Colonic mucosa (tissue), 4 donors: ENCODE measurements at regions not wholly inside any gene's neighbourhood (a gene's known extent, or its start where the extent isn't known, plus 50 kb on each side); places are given as distances from the start of the nearest gene placed in this dataset.

Experiments
- DNase-seq: peaks from one replicate; pipeline ENCODE4 v3.0.0-alpha.2; 2020
- H3K27ac ChIP-seq: fragments of 200-600 bp; one replicate; pipeline ENCODE4 v1.8.0; 2021
- H3K27me3 ChIP-seq: fragments of 200-600 bp; one replicate; pipeline ENCODE4 v1.8.0; 2021
- H3K36me3 ChIP-seq: fragments of 200-600 bp; one replicate; pipeline ENCODE4 v1.8.0; 2021
- H3K4me1 ChIP-seq: fragments of 200-600 bp; one replicate; pipeline ENCODE4 v1.8.0; 2021; ENCODE audit warnings: mild to moderate bottlenecking
- H3K4me3 ChIP-seq: fragments of 200-600 bp; one replicate; pipeline ENCODE4 v1.8.0; 2021
- H3K9ac ChIP-seq, 2 donors: one replicate each; pipeline ENCODE4 v1.7.0; 2013; ENCODE audit warnings: control low read depth in 2 of 2, low read depth in 2 of 2, low read length in 2 of 2
- H3K9me3 ChIP-seq: fragments of 200-600 bp; one replicate; pipeline ENCODE4 v1.8.0; 2021
- intact Hi-C: fragments of 100-400 bp; cut with DNase I; formaldehyde crosslinking; loops from one replicate; pipeline ENCODE4 v1.14.1; 2022
- TF ChIP-seq, protein P1 (sequence below): fragments of 200-600 bp; IDR thresholded peaks from one replicate; pipeline ENCODE4 v1.8.0; 2022; ENCODE audit warnings: antibody characterized with exemption, mild to moderate bottlenecking
- donor health status: healthy.
- donor health status: DM: no; HTN: no; CAD: no.
- donor health status: DM: no; HTN: no; CAD: no.

DNA sequence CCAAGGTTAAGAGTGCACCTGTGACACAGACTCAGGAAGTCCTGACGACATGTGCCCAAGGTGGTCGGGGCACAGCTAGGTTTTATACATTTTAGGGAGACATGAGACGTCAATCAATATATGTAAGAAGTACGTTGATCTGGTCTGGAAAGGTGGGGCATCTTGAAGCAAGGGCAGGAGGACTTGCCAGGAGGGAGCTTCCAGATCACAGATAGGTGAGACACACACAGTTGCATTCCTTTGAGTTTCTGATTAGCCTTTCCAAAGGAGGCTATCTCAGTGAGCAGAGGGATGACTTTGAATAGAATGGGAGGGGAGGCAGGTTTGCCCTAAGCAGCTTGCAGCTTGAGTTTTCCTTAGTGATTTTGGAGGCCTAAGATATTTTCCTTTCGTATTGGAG lies 257.4 kb downstream of the CGGBP1 start:
- intact Hi-C loops = no loop called here
- no peak overlapping the region for H3K27ac ChIP-seq
- TF ChIP-seq, protein P1, sequence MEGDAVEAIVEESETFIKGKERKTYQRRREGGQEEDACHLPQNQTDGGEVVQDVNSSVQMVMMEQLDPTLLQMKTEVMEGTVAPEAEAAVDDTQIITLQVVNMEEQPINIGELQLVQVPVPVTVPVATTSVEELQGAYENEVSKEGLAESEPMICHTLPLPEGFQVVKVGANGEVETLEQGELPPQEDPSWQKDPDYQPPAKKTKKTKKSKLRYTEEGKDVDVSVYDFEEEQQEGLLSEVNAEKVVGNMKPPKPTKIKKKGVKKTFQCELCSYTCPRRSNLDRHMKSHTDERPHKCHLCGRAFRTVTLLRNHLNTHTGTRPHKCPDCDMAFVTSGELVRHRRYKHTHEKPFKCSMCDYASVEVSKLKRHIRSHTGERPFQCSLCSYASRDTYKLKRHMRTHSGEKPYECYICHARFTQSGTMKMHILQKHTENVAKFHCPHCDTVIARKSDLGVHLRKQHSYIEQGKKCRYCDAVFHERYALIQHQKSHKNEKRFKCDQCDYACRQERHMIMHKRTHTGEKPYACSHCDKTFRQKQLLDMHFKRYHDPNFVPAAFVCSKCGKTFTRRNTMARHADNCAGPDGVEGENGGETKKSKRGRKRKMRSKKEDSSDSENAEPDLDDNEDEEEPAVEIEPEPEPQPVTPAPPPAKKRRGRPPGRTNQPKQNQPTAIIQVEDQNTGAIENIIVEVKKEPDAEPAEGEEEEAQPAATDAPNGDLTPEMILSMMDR = no peak
- no peak overlapping the region for H3K9ac ChIP-seq
- no peaks in the 10 kb centered on the region for H3K36me3 ChIP-seq
- no peaks in the 10 kb centered on the region for H3K9me3 ChIP-seq
- H3K4me3 ChIP-seq = no peak overlapping the region
- no peaks in the 10 kb centered on the region for H3K4me1 ChIP-seq
- H3K27me3 ChIP-seq = no peaks in the 10 kb centered on the region
- DNase-seq = no peak

DNA sequence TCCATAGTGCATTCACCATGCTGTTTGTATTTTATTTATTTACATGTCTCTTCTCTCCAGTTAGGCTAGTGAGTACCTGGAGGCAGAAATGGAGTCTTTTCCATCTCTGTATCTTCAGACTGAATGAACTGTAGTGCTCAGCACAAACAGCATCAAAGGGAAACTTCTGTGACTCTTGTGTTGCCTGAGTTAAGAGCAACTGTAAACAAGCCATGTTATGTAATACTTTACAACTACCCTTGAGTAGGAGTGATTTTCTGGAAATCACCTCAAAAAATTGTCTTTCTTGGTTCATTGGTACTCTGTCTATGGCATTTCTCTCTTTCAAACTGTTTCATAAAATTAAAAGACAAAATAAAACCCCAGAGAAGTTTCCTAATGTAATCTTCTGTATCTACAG lies 258.3 kb downstream of the CGGBP1 start:
- H3K9ac ChIP-seq = no peak overlapping the region
- no peak for DNase-seq
- H3K9me3 ChIP-seq = no peaks in the 10 kb centered on the region
- TF ChIP-seq, protein P1 = no peak
- no peak overlapping the region for H3K4me3 ChIP-seq
- H3K36me3 ChIP-seq = no peaks in the 10 kb centered on the region
- H3K27ac ChIP-seq = no peak overlapping the region
- intact Hi-C loops = no loop called here
- H3K4me1 ChIP-seq = no peaks in the 10 kb centered on the region
- H3K27me3 ChIP-seq = no peaks in the 10 kb centered on the region

DNA sequence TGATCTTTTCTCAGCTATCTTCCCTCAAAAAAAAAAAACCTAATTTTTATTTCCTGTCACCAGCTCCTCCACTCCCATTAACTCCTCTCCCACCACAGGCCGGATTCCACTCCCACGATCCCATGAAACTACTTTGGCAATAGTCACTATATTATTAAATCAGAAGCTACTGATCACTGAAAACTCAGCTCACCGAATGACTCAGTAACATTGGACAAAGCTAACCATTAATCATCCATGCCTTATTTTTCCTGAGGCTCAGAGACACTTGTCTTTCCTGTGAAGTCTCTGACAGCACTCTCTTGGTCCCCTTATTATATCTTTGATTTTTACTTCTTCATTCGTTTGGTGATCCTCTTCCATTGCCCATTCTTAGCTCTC lies 260.2 kb downstream of the CGGBP1 start:
- no peaks in the 10 kb centered on the region for H3K36me3 ChIP-seq
- no peak overlapping the region for H3K4me3 ChIP-seq
- intact Hi-C loops = no loop called here
- H3K27ac ChIP-seq = no peak overlapping the region
- no peaks in the 10 kb centered on the region for H3K9me3 ChIP-seq
- TF ChIP-seq, protein P1 = no peak
- no peak for DNase-seq
- H3K4me1 ChIP-seq = no peaks in the 10 kb centered on the region
- H3K9ac ChIP-seq = no peak overlapping the region
- H3K27me3 ChIP-seq = no peaks in the 10 kb centered on the region

DNA sequence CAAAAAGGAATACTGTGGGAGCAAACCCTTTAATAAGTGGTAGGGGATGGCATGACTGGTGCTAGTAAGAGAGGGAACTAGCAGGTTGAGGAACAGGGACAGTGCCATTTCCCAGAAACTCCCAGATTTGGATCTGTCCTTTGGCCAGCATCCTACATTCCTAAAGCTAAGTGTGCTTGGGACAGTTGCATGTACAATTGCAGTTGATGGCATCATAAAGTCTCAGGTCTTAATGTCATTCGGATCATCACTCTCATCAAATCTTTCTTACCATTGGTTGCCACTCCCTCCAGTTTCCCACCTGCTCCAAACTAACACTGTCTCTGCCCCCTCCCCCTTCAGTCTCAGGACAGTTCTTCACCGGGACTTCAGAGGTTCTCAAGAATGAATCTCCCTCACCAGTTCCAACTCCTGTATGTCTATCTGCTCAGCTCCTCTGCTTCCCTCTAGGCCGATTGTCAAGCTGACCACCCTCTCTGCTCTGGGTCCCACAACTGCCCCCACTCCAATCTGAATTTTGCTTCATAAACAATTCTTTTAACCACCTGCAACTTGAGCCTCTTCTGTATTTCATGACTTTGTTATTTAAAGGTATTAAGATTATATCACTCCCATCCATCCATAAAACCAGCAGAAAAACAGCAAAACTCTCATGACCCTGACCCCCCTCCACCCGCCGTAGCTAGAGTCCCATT lies 260.8 kb downstream of the CGGBP1 start:
- Histone ChIP-seq H3K36me3 (no peaks in the 10 kb centered on the region), H3K4me3 (no peak overlapping the region), H3K9me3 (no peaks in the 10 kb centered on the region), H3K27ac (no peak overlapping the region), H3K4me1 (no peaks in the 10 kb centered on the region), H3K27me3 (peaks cover 1% of the 10 kb centered on the region), H3K9ac (no peak overlapping the region)
- intact Hi-C loops = no loop called here
- DNase-seq = no peak
- TF ChIP-seq, protein P1 = no peak

DNA sequence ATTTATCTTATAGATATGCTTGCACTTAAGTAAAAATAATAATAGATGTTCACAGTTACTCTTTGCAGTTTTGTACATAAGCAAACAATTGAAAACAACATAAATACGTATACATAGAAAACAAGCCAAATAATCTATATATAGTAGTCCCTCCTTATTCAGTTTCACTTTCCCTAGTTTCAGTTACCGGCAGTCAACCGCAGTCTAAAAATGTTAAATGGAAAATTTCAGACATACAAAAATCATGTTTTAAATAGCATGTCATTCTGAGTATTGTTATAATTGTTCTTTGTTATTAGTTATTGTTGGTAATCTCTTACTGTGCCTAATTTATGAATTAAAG lies 262.0 kb downstream of the CGGBP1 start:
- Histone ChIP-seq H3K36me3 (no peaks in the 10 kb centered on the region), H3K27ac (no peak overlapping the region), H3K4me1 (no peaks in the 10 kb centered on the region), H3K9ac (no peak overlapping the region), H3K4me3 (no peak overlapping the region), H3K9me3 (no peaks in the 10 kb centered on the region), H3K27me3 (peaks cover 13% of the 10 kb centered on the region)
- intact Hi-C loops = no loop called here
- no peak for DNase-seq
- TF ChIP-seq, protein P1 = no peak
